HepG2 (cell line): ENCODE measurements at regions not wholly inside any gene's neighbourhood (a gene's known extent, or its start where the extent isn't known, plus 50 kb on each side); places are given as distances from the start of the nearest gene placed in this dataset.

Experiments used
- ATAC-seq: fragments of 200-7000 bp; cut with Tn5 transposase; 3 replicates; pipeline ENCODE4 v1.9.1; 2020; ENCODE audit warnings: mild to moderate bottlenecking, moderate library complexity
- BruUV-seq: library from RNA; stranded (reverse); fragments of 400-500 nt; replicated peaks from 2 replicates; lab custom pipeline; 2021; lab: Mats Ljungman, UMichigan
- CTCF ChIA-PET: fragments of 300-600 bp; formaldehyde crosslinking; extraction: SDS; loops from one replicate; lab custom pipeline; 2021; ENCODE audit warnings: low total read pairs, inconsistent platforms, low intra/inter-chr PET ratio; lab: Yijun Ruan, JAX
- POLR2A ChIA-PET: fragments of 350-600 bp; sonication (Branson Sonifier 250); formaldehyde crosslinking; loops from one replicate; lab custom pipeline; 2020; ENCODE audit warnings: antibody characterized with exemption, inconsistent platforms; lab: Yijun Ruan, JAX
- DNase-seq: peaks from one replicate; pipeline ENCODE4 v3.0.0-alpha.2; 2015; ENCODE audit warnings: low spot score
- FAIRE-seq: peaks from 3 replicates; lab custom pipeline; 2011; peaks lifted over from hg19 to GRCh38; lab: Jason Lieb, UNC
- H2AFZ ChIP-seq: one replicate; pipeline ENCODE4 v1.6.1; 2011; ENCODE audit warnings: low read length, inconsistent platforms
- H3K27ac ChIP-seq: fragments of 300-600 bp; 3 replicates; pipeline ENCODE4 v1.8.0; 2011; ENCODE audit warnings: mixed run types, mild to moderate bottlenecking, mixed read lengths, low read length, inconsistent platforms; ENCODE audit not compliant: insufficient read depth; ENCODE audit errors: extremely low read length
- H3K27me3 ChIP-seq, 2 experiments: fragments of 200-600 bp in 1 of 2; 2 replicates in 1 of 2; 3 replicates in 1 of 2; pipeline versions ENCODE4 v1.6.0 to v1.8.0; 2011; ENCODE audit warnings: low read length in 2 of 2, mild to moderate bottlenecking in 2 of 2, moderate library complexity in 2 of 2, inconsistent platforms in 1 of 2; ENCODE audit not compliant: insufficient read depth in 2 of 2, control insufficient read depth in 1 of 2
- H3K36me3 ChIP-seq, 2 experiments: fragments of 200-600 bp in 1 of 2; replicated peaks in 1 of 2; 2 replicates in 1 of 2; 3 replicates in 1 of 2; pipeline versions ENCODE4 v1.5.1 to v1.8.0; 2011; ENCODE audit warnings: low read length in 2 of 2, inconsistent platforms in 1 of 2; ENCODE audit not compliant: insufficient read depth in 2 of 2, control insufficient read depth in 1 of 2
- H3K4me1 ChIP-seq: 2 replicates; pipeline ENCODE4 v1.5.1; 2012; ENCODE audit warnings: low read length, inconsistent platforms; ENCODE audit not compliant: insufficient read depth
- H3K4me2 ChIP-seq: 2 replicates; pipeline ENCODE4 v1.6.0; 2011; ENCODE audit warnings: low read depth, low read length, inconsistent platforms
- H3K4me3 ChIP-seq, 3 experiments: fragments of 200-600 bp in 1 of 3; sonication (generic), shearing (Covaris generic) in 1 of 3; replicated peaks in 1 of 3; 2 replicates each; pipeline ENCODE4 v1.5.1; 2011 to 2016; ENCODE audit warnings: low read length in 3 of 3, inconsistent platforms in 2 of 3, low read depth in 2 of 3, mild to moderate bottlenecking in 2 of 3, control low read depth in 1 of 3, mixed read lengths in 1 of 3; ENCODE audit not compliant: insufficient read depth in 1 of 3
- H3K79me2 ChIP-seq: one replicate; pipeline ENCODE4 v1.6.1; 2011; ENCODE audit warnings: low read length, inconsistent platforms; ENCODE audit not compliant: insufficient read depth
- H3K9ac ChIP-seq: 2 replicates; pipeline ENCODE4 v1.6.0; 2011; ENCODE audit warnings: mild to moderate bottlenecking, low read depth, low read length, inconsistent platforms; ENCODE audit not compliant: insufficient read depth
- H3K9me3 ChIP-seq: 2 replicates; pipeline ENCODE4 v1.5.1; 2012; ENCODE audit warnings: mild to moderate bottlenecking, low read length
- H4K20me1 ChIP-seq: 2 replicates; pipeline ENCODE4 v1.6.0; 2011; ENCODE audit warnings: inconsistent platforms, mild to moderate bottlenecking, low read length, moderate library complexity; ENCODE audit not compliant: insufficient read depth
- CENPX ChIP-seq: sonication (generic); formaldehyde crosslinking; IDR thresholded peaks from 2 replicates; pipeline ENCODE4 v1.9.0; 2021; ENCODE audit warnings: mild to moderate bottlenecking, missing genetic modification reagents, moderate library complexity
- HNRNPK ChIP-seq: fragments of 200-400 bp; formaldehyde crosslinking; IDR thresholded peaks from 2 replicates; pipeline ENCODE4 v1.6.1; 2018; ENCODE audit warnings: low read length, low read depth, moderate library complexity, mild to moderate bottlenecking; ENCODE audit not compliant: poor library complexity, severe bottlenecking
- MIXL1 ChIP-seq: IDR thresholded peaks from 2 replicates; pipeline ENCODE4 v1.6.1; 2016
- NFKB2 ChIP-seq: sonication (generic); formaldehyde crosslinking; IDR thresholded peaks from 2 replicates; pipeline ENCODE4 v1.4.0; 2020; ENCODE audit warnings: missing genetic modification reagents, borderline replicate concordance
- RELA ChIP-seq: sonication (generic); formaldehyde crosslinking; IDR thresholded peaks from 2 replicates; pipeline ENCODE4 v1.4.0; 2020; ENCODE audit warnings: missing genetic modification reagents
- SALL2 ChIP-seq: sonication (generic); formaldehyde crosslinking; IDR thresholded peaks from 2 replicates; pipeline ENCODE4 v1.8.1; 2023; ENCODE audit warnings: mild to moderate bottlenecking, missing genetic modification reagents, inconsistent platforms
- SCMH1 ChIP-seq: sonication (generic); formaldehyde crosslinking; IDR thresholded peaks from 2 replicates; pipeline ENCODE4 v1.9.0; 2021; ENCODE audit warnings: missing genetic modification reagents, mild to moderate bottlenecking, borderline replicate concordance
- SP2 ChIP-seq: sonication (generic); formaldehyde crosslinking; IDR thresholded peaks from 2 replicates; pipeline ENCODE4 v1.5.1; 2020; ENCODE audit warnings: mild to moderate bottlenecking, missing genetic modification reagents
- ZFX ChIP-seq: sonication (generic); formaldehyde crosslinking; IDR thresholded peaks from 2 replicates; pipeline ENCODE4 v1.4.0; 2020; ENCODE audit warnings: mild to moderate bottlenecking, low read depth, missing genetic modification reagents, moderate library complexity
- ZNF160 ChIP-seq: sonication (generic); formaldehyde crosslinking; IDR thresholded peaks from 2 replicates; pipeline ENCODE4 v1.8.0; 2022; ENCODE audit warnings: mild to moderate bottlenecking, inconsistent platforms, missing genetic modification reagents
- ZNF337 ChIP-seq: sonication (generic); formaldehyde crosslinking; IDR thresholded peaks from 2 replicates; pipeline ENCODE4 v1.5.1; 2020; ENCODE audit warnings: missing genetic modification reagents, low read depth, mild to moderate bottlenecking, borderline replicate concordance
- ZNF354B ChIP-seq: sonication (generic); formaldehyde crosslinking; IDR thresholded peaks from 2 replicates; pipeline ENCODE4 v1.8.0; 2022; ENCODE audit warnings: mild to moderate bottlenecking, missing genetic modification reagents
- ZXDC ChIP-seq: sonication (generic); formaldehyde crosslinking; IDR thresholded peaks from 2 replicates; pipeline ENCODE4 v1.5.0; 2020; ENCODE audit warnings: mild to moderate bottlenecking, missing genetic modification reagents
- WGBS: methylation state at CpG from one replicate; pipeline ENCODE4 v1.1.6; 2017; ENCODE audit warnings: low lambda C conversion rate; 5-methylcytosine and 5-hydroxymethylcytosine counted together
- in situ Hi-C: cut with HindIII; loops from 2 replicates; pipeline ENCODE4 v1.10.0; 2017; ENCODE audit warnings: low pct_unique_long_range_greater_than_20kb; ENCODE audit not compliant: extremely low pct_ligation_motif_present
- intact Hi-C: fragments of 100-400 bp; cut with micrococcal nuclease; formaldehyde crosslinking; loops from one replicate; pipeline ENCODE4 v1.10.0; 2022; ENCODE audit not compliant: unreplicated experiment
- TF ChIP-seq, protein P1 (sequence below): sonication (generic); formaldehyde crosslinking; IDR thresholded peaks from 2 replicates; pipeline ENCODE4 v1.5.1; 2020; ENCODE audit warnings: mild to moderate bottlenecking, missing genetic modification reagents, moderate library complexity
- TF ChIP-seq, protein P2 (sequence below): sonication (generic); formaldehyde crosslinking; conservative IDR thresholded peaks from 2 replicates; pipeline ENCODE4 v1.4.0; 2020; ENCODE audit warnings: mild to moderate bottlenecking, missing genetic modification reagents, moderate library complexity
- TF ChIP-seq, protein P3 (sequence below): sonication (generic); formaldehyde crosslinking; IDR thresholded peaks from 2 replicates; pipeline ENCODE4 v1.5.0; 2020; ENCODE audit warnings: missing genetic modification reagents

- CTCF ChIA-PET = no interaction called here
- H3K27ac ChIP-seq = no peak overlapping the region
- POLR2A ChIA-PET = no interaction called here
- H4K20me1 ChIP-seq = no peaks in the 10 kb centered on the region
- no peaks in the 10 kb centered on the region for H3K9me3 ChIP-seq
- H3K4me1 ChIP-seq = no peaks in the 10 kb centered on the region
- no peak overlapping the region for H3K9ac ChIP-seq
- no peaks in the 10 kb centered on the region; a peak in 1 of 5 replicates for H3K27me3 ChIP-seq
- BruUV-seq = no TSS peak
- FAIRE-seq (no peak), DNase-seq (no peak), ATAC-seq (no peak)
- WGBS = 3% methylated on average over 3 of the region's 3 CpGs
- no peaks in the 10 kb centered on the region for H3K79me2 ChIP-seq
- no peak overlapping the region for H2AFZ ChIP-seq
- no peak overlapping the region for H3K4me2 ChIP-seq
- H3K4me3 ChIP-seq = no peak overlapping the region
- H3K36me3 ChIP-seq = no peaks in the 10 kb centered on the region
- intact Hi-C loops (no loop called here), in situ Hi-C loops (no loop called here)
- TF ChIP-seq, protein P1, sequence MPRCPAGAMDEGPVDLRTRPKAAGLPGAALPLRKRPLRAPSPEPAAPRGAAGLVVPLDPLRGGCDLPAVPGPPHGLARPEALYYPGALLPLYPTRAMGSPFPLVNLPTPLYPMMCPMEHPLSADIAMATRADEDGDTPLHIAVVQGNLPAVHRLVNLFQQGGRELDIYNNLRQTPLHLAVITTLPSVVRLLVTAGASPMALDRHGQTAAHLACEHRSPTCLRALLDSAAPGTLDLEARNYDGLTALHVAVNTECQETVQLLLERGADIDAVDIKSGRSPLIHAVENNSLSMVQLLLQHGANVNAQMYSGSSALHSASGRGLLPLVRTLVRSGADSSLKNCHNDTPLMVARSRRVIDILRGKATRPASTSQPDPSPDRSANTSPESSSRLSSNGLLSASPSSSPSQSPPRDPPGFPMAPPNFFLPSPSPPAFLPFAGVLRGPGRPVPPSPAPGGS (CRISPR knock-in tag) = no peak
- no peak for TF ChIP-seq ZXDC (CRISPR knock-in tag)
- no peak for TF ChIP-seq RELA (CRISPR knock-in tag)
- no peak for TF ChIP-seq HNRNPK
- TF ChIP-seq ZNF337 = no peak
- no peak for TF ChIP-seq SP2 (CRISPR knock-in tag)
- no peak for TF ChIP-seq CENPX
- TF ChIP-seq SALL2 (CRISPR knock-in tag) = no peak
- TF ChIP-seq, protein P2, sequence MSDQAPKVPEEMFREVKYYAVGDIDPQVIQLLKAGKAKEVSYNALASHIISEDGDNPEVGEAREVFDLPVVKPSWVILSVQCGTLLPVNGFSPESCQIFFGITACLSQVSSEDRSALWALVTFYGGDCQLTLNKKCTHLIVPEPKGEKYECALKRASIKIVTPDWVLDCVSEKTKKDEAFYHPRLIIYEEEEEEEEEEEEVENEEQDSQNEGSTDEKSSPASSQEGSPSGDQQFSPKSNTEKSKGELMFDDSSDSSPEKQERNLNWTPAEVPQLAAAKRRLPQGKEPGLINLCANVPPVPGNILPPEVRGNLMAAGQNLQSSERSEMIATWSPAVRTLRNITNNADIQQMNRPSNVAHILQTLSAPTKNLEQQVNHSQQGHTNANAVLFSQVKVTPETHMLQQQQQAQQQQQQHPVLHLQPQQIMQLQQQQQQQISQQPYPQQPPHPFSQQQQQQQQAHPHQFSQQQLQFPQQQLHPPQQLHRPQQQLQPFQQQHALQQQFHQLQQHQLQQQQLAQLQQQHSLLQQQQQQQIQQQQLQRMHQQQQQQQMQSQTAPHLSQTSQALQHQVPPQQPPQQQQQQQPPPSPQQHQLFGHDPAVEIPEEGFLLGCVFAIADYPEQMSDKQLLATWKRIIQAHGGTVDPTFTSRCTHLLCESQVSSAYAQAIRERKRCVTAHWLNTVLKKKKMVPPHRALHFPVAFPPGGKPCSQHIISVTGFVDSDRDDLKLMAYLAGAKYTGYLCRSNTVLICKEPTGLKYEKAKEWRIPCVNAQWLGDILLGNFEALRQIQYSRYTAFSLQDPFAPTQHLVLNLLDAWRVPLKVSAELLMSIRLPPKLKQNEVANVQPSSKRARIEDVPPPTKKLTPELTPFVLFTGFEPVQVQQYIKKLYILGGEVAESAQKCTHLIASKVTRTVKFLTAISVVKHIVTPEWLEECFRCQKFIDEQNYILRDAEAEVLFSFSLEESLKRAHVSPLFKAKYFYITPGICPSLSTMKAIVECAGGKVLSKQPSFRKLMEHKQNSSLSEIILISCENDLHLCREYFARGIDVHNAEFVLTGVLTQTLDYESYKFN (CRISPR knock-in tag) = no peak
- TF ChIP-seq NFKB2 = no peak
- TF ChIP-seq SCMH1 (CRISPR knock-in tag) = no peak
- no peak for TF ChIP-seq ZFX
- TF ChIP-seq ZNF354B = no peak
- no peak for TF ChIP-seq MIXL1
- TF ChIP-seq, protein P3, sequence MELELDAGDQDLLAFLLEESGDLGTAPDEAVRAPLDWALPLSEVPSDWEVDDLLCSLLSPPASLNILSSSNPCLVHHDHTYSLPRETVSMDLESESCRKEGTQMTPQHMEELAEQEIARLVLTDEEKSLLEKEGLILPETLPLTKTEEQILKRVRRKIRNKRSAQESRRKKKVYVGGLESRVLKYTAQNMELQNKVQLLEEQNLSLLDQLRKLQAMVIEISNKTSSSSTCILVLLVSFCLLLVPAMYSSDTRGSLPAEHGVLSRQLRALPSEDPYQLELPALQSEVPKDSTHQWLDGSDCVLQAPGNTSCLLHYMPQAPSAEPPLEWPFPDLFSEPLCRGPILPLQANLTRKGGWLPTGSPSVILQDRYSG (CRISPR knock-in tag) = no peak
- no peak for TF ChIP-seq ZNF160
Observed at GRCh38 chr5:173429489-173430150, 101.4 kb upstream of the STC2 start.
